Progenitor cell of endocrine pancreas (in vitro differentiated cells): ENCODE measurements at regions not wholly inside any gene's neighbourhood (a gene's known extent, or its start where the extent isn't known, plus 50 kb on each side); places are given as distances from the start of the nearest gene placed in this dataset.

Experiments
- DNase-seq: peaks from one replicate; pipeline ENCODE4 v3.0.0; 2021; ENCODE audit warnings: low spot score; ENCODE audit not compliant: unreplicated experiment
- H3K27ac Mint-ChIP-seq: 2 replicates; pipeline ENCODE4 v1.8.0; 2021; ENCODE audit warnings: mild to moderate bottlenecking, moderate library complexity, mixed read lengths
- H3K27me3 Mint-ChIP-seq: 2 replicates; pipeline ENCODE4 v1.8.0; 2021; ENCODE audit warnings: mixed read lengths
- H3K36me3 Mint-ChIP-seq: 2 replicates; pipeline ENCODE4 v1.8.0; 2022; ENCODE audit warnings: mixed read lengths; ENCODE audit not compliant: insufficient read depth
- H3K4me1 Mint-ChIP-seq: 2 replicates; pipeline ENCODE4 v1.8.0; 2021; ENCODE audit warnings: low read depth, mixed read lengths
- H3K4me3 Mint-ChIP-seq: 2 replicates; pipeline ENCODE4 v1.8.0; 2021; ENCODE audit warnings: low read depth, mild to moderate bottlenecking, moderate library complexity, mixed read lengths
- H3K9me3 Mint-ChIP-seq: 2 replicates; pipeline ENCODE4 v1.8.0; 2021; ENCODE audit warnings: low read depth, mixed read lengths
- TF ChIP-seq, protein P1 (sequence below): fragments of 200-600 bp; sonication (generic); IDR thresholded peaks from one replicate; pipeline ENCODE4 v1.5.0; 2021; ENCODE audit warnings: antibody characterized with exemption, mild to moderate bottlenecking; ENCODE audit not compliant: unreplicated experiment

GRCh38 chr11:101345891-101346290 is 216.3 kb upstream of the PGR start:
- TF ChIP-seq, protein P1, sequence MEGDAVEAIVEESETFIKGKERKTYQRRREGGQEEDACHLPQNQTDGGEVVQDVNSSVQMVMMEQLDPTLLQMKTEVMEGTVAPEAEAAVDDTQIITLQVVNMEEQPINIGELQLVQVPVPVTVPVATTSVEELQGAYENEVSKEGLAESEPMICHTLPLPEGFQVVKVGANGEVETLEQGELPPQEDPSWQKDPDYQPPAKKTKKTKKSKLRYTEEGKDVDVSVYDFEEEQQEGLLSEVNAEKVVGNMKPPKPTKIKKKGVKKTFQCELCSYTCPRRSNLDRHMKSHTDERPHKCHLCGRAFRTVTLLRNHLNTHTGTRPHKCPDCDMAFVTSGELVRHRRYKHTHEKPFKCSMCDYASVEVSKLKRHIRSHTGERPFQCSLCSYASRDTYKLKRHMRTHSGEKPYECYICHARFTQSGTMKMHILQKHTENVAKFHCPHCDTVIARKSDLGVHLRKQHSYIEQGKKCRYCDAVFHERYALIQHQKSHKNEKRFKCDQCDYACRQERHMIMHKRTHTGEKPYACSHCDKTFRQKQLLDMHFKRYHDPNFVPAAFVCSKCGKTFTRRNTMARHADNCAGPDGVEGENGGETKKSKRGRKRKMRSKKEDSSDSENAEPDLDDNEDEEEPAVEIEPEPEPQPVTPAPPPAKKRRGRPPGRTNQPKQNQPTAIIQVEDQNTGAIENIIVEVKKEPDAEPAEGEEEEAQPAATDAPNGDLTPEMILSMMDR = no peak
- Mint-ChIP-seq H3K27me3 (no peaks in the 10 kb centered on the region), H3K4me3 (no peak overlapping the region), H3K4me1 (no peaks in the 10 kb centered on the region), H3K27ac (no peak overlapping the region), H3K36me3 (no peaks in the 10 kb centered on the region), H3K9me3 (no peaks in the 10 kb centered on the region)
- no peak for DNase-seq

DNA sequence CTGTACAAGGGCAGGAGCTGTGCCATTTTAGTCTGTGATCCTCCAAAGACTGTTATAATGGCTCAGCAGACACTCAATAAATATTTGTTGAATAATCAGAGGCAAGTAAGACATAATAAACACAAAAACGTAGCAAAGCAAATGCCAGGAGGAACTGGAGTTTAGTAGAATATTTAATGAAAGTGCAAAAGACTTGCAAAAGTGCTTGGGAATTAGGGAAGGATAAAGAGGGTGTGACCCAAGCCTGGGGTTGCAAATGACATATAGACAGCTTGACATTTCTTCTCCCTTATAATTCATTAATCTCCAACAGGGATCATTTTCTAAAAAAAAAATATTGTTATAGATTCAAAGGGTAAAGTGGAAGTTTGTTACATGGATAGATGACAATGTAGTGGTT is 212.7 kb upstream of the PGR start:
- Mint-ChIP-seq H3K4me3 (no peak overlapping the region), H3K4me1 (no peaks in the 10 kb centered on the region), H3K9me3 (no peaks in the 10 kb centered on the region), H3K27me3 (no peaks in the 10 kb centered on the region), H3K27ac (no peak overlapping the region), H3K36me3 (no peaks in the 10 kb centered on the region)
- DNase-seq = no peak
- TF ChIP-seq, protein P1 = no peak

GRCh38 chr11:101341578-101341977 is 212.0 kb upstream of the PGR start:
- TF ChIP-seq, protein P1 = no peak
- Mint-ChIP-seq H3K4me3 (no peak overlapping the region), H3K36me3 (no peaks in the 10 kb centered on the region), H3K27me3 (no peaks in the 10 kb centered on the region), H3K4me1 (no peaks in the 10 kb centered on the region), H3K9me3 (no peaks in the 10 kb centered on the region), H3K27ac (no peak overlapping the region)
- DNase-seq = no peak

GRCh38 chr11:101336858-101337257 is 207.2 kb upstream of the PGR start:
- TF ChIP-seq, protein P1 = no peak
- Mint-ChIP-seq H3K27me3 (no peaks in the 10 kb centered on the region), H3K27ac (no peak overlapping the region), H3K4me3 (no peak overlapping the region), H3K9me3 (no peaks in the 10 kb centered on the region), H3K4me1 (no peaks in the 10 kb centered on the region), H3K36me3 (no peaks in the 10 kb centered on the region)
- no peak for DNase-seq

DNA sequence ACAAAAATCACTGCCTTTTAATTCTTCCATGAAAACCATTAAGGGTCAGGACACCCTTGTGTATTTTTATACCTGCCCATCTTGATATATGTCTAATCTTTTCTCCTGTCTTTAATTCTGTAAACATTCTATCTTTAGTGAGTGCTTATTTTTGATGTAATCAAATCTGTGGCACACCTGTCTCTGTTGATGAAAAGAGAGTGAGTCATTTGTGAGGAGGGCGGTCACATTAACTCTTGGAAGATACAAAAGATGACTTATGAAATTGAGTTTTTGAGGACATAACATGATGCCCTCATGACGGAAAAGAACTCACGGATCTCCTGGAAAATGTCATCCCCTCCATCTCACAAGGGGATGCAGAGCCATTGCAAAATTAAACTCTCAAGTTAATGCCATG is 206.5 kb upstream of the PGR start:
- H3K27me3 Mint-ChIP-seq = no peaks in the 10 kb centered on the region

More for the DNA sequence above, 206.5 kb upstream of the PGR start:
- Mint-ChIP-seq H3K9me3 (no peaks in the 10 kb centered on the region), H3K4me1 (no peaks in the 10 kb centered on the region), H3K27ac (no peak overlapping the region), H3K36me3 (no peaks in the 10 kb centered on the region), H3K4me3 (no peak overlapping the region)
- DNase-seq = no peak
- TF ChIP-seq, protein P1 = no peak
